Choroid plexus epithelial cell (primary cell): ENCODE measurements at regions not wholly inside any gene's neighbourhood (a gene's known extent, or its start where the extent isn't known, plus 50 kb on each side); places are given as distances from the start of the nearest gene placed in this dataset.

Source experiments
- DNase-seq: peaks from one replicate; pipeline ENCODE4 v3.0.0-alpha.2; 2010; ENCODE audit warnings: low read depth
- H3K4me3 ChIP-seq: 2 replicates; pipeline ENCODE4 v1.5.1; 2011; ENCODE audit warnings: low read depth, mild to moderate bottlenecking, control low read depth, low read length, moderate library complexity
- CTCF ChIP-seq: conservative IDR thresholded peaks from 2 replicates; pipeline ENCODE4 v1.5.1; 2011; ENCODE audit warnings: low read depth, mild to moderate bottlenecking, control low read depth, inconsistent platforms, low read length, moderate library complexity

DNA sequence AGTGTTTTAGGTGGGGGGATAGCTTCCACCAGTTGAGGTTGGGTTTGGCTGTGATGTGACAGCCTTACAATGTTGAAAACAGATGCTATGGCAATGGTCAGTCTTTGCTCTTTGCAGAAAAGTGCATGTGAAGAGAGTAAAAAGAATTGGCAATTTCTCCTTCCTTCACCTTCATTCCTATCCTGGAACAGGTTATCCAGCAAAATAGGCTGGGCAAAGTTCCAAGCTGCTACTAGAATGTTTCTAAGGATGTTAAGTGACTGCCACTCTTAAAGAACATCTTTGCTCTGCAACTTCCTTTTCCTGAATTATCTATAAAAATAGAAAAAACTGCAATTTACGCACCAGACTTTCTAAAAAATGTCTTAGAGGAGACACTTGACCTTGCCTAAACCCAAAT, 50.1 kb upstream of the MYCBP2 start:
- no peak for TF ChIP-seq CTCF
- no peak overlapping the region for H3K4me3 ChIP-seq
- DNase-seq = no peak
